ENCODE measurements at regions not wholly inside any gene's neighbourhood (a gene's known extent, or its start where the extent isn't known, plus 50 kb on each side); places are given as distances from the start of the nearest gene placed in this dataset.

DNA sequence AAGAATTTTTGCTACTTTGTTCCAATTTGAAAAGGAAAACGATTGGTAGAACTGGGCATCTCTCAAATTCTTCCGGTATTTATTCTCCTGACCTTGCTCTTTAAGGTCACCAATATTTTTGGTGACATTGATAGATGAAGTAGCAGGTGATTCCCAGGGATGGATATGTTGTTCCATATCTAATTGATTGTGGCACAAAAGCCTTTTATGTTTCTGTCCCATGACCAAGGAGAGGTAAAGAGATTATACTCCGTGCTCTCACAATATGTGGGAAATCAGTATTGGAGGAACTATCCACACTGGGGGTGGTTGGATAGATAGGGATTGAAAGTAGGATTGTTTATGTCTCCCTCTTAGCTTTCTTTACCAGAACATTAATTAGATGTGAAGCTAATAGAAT is 61.7 kb upstream of the LRIG3 start:
- DNase-seq (ENCODE audit: low spot score) = no peak

DNA sequence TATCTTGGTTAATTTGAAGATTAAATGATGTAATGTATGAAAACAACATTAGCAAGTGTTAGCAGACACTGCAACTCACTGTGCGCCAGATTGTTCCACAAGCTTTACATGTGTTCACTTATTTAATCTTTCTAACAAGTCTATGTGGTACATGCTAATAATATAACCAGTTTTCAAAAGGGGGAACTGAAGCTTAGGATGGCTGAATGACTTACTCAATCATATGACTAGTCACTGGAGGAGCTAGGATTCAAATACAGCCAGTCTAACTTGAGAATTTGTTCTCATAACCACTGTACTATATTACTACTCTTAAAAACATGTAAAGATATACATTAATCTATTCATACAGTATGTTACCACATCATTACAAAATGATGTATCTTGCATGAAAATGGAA is 60.5 kb upstream of the LRIG3 start:
- no peak for DNase-seq (ENCODE audit: low spot score)

DNA sequence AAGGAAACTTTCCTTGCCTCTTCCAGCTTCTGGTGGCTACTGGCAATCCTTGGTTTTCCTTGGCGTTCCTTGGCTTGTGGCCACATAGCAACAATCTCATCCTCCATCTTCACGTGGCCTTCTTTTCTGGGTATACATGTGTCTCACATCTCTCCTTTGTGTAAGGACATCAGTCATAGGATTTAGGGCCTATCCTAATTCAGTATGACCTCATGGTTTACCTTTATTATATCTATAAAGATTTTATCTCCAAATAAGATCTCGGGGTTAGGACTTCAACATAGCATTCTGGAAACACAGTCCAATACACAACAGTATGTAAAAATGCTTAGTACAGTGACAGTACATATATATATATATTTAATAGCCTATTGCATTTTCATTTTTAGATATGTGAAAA is 58.4 kb upstream of the LRIG3 start:
- no peak for DNase-seq (ENCODE audit: low spot score)

DNA sequence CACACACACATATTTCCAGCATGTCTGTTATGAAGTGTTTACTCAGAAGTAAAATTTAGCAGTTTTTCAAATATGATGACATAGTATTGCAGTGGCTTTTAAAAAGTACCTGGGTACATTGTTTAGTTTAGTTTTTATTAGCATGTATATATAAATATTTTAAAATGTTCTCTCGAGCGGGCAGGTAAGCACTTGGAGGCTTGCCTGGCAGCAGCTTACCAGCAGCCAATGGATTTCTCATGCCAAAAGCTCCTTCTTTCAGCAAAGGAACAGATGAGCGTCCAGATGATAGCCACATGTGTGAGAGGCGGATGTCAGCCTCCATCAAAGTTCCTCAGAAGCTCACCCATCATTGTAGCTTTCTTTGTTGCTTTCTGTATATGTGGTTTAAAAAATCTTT is 57.2 kb upstream of the LRIG3 start:
- DNase-seq (ENCODE audit: low spot score) = no peak

DNA sequence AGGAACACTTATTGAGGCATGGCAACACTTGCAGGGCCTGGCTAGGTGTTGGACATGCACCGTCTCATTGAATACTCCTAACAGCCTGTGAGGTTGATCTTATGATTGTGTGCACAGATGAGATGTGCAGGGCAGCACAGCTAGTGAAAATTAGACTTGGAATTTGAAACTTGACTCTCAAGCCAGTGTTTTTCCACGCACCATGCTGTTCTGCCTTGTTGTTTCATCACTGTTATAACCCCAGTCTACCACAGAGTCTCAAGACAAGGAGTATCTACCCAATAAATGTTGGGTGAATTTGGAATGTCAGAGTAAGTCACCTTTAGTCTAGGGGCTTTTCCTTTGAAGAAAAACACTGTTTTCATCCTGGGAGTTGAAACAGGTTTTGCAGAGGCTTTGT is 55.8 kb upstream of the LRIG3 start:
- no peak for DNase-seq (ENCODE audit: low spot score)
